ENCODE measurements at regions not wholly inside any gene's neighbourhood (a gene's known extent, or its start where the extent isn't known, plus 50 kb on each side); places are given as distances from the start of the nearest gene placed in this dataset.

DNA sequence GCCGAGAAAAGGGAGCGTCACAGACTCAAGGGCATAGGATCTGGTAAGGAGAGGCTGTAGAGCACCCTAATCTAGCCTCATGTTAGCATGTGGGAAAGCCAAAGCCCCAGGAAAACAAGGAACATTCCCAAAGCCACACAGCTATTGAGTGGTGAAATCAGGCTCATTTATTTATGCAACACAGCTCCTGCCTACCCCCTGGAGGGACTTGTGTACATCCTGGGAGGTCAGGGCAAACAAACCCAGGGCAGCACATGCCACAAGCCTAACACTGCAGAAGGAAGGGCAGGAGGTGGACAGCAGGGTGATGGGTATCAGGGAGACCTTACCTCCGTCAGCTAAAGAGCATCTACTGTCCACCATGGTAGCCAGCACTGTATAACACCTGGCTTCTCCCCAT is 283.5 kb downstream of the RPLP1 start:
- BruUV-seq (replicated peaks): no TSS peak
- Histone ChIP-seq H3K79me2 (ENCODE audit: insufficient read depth, low read depth, low read length) (no peaks in the 10 kb centered on the region), H3K9me2 (ENCODE audit: insufficient read depth, low read length) (no peaks in the 10 kb centered on the region), H3K27ac (ENCODE audit: low read depth, low read length, poor library complexity, severe bottlenecking) (no peak overlapping the region), H3K36me3 (ENCODE audit: insufficient read depth, low read length) (no peaks in the 10 kb centered on the region), H2AFZ (ENCODE audit: low read length) (no peak overlapping the region), H3K4me1 (ENCODE audit: insufficient read depth, low read length, poor library complexity, severe bottlenecking) (no peaks in the 10 kb centered on the region), H3K4me2 (ENCODE audit: low read length) (no peak overlapping the region), H3K4me3 (ENCODE audit: low read depth, low read length, poor library complexity, severe bottlenecking) (no peak overlapping the region), H4K20me1 (ENCODE audit: insufficient read depth, low read length) (no peaks in the 10 kb centered on the region), H3K9me3 (ENCODE audit: low read length) (no peaks in the 10 kb centered on the region)
- intact Hi-C loops (cut with micrococcal nuclease; ENCODE audit: unreplicated experiment): no loop called here
- ChIA-PET POLR2A (no interaction called here), CTCF (ENCODE audit: unreplicated experiment) (no interaction called here)
- TF ChIP-seq EZH2phosphoT487 (IDR thresholded peaks at IDR 0.05; ENCODE audit: borderline replicate concordance, low read depth, low read length): no peak
- TF ChIP-seq, protein P1, sequence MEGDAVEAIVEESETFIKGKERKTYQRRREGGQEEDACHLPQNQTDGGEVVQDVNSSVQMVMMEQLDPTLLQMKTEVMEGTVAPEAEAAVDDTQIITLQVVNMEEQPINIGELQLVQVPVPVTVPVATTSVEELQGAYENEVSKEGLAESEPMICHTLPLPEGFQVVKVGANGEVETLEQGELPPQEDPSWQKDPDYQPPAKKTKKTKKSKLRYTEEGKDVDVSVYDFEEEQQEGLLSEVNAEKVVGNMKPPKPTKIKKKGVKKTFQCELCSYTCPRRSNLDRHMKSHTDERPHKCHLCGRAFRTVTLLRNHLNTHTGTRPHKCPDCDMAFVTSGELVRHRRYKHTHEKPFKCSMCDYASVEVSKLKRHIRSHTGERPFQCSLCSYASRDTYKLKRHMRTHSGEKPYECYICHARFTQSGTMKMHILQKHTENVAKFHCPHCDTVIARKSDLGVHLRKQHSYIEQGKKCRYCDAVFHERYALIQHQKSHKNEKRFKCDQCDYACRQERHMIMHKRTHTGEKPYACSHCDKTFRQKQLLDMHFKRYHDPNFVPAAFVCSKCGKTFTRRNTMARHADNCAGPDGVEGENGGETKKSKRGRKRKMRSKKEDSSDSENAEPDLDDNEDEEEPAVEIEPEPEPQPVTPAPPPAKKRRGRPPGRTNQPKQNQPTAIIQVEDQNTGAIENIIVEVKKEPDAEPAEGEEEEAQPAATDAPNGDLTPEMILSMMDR (conservative IDR thresholded peaks at IDR 0.05; ENCODE audit: low read length): no peak
- DNase-seq (ENCODE audit: low spot score): no peak

DNA sequence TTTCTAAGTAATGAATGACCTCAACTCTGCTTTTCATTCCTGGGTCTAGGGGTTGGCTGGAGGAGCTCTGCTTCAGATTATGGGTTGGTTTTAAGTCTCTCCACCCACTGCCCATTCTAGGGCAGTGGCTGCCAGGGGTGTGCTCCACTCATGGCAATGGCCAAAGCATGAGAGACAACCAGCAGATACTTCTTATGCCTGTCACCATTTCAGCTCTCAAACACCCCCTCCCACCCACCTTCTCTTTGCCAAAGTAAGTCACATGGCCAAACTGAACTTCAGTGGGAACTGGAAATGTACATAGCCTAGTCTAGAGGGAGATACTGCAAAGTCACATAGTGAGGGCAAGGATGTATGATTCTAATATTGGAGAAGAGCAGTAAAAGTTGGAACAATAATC is 285.3 kb downstream of the RPLP1 start:
- H3K9me2 ChIP-seq (ENCODE audit: insufficient read depth, low read length): no peaks in the 10 kb centered on the region
- H3K27ac ChIP-seq (ENCODE audit: low read depth, low read length, poor library complexity, severe bottlenecking): no peak overlapping the region
- H4K20me1 ChIP-seq (ENCODE audit: insufficient read depth, low read length): no peaks in the 10 kb centered on the region
- no peaks in the 10 kb centered on the region for H3K79me2 ChIP-seq (ENCODE audit: insufficient read depth, low read depth, low read length)
- H3K4me1 ChIP-seq (ENCODE audit: insufficient read depth, low read length, poor library complexity, severe bottlenecking): no peaks in the 10 kb centered on the region
- H2AFZ ChIP-seq (ENCODE audit: low read length): no peak overlapping the region
- TF ChIP-seq, protein P1 (conservative IDR thresholded peaks at IDR 0.05; ENCODE audit: low read length): no peak
- TF ChIP-seq EZH2phosphoT487 (IDR thresholded peaks at IDR 0.05; ENCODE audit: borderline replicate concordance, low read depth, low read length): no peak
- BruUV-seq (replicated peaks): no TSS peak
- no peak for DNase-seq (ENCODE audit: low spot score)
- ChIA-PET POLR2A (no interaction called here), CTCF (ENCODE audit: unreplicated experiment) (no interaction called here)
- intact Hi-C loops (cut with micrococcal nuclease; ENCODE audit: unreplicated experiment): no loop called here
- no peaks in the 10 kb centered on the region for H3K36me3 ChIP-seq (ENCODE audit: insufficient read depth, low read length)
- no peaks in the 10 kb centered on the region for H3K9me3 ChIP-seq (ENCODE audit: low read length)
- no peak overlapping the region for H3K4me2 ChIP-seq (ENCODE audit: low read length)
- H3K4me3 ChIP-seq (ENCODE audit: low read depth, low read length, poor library complexity, severe bottlenecking): no peak overlapping the region

- intact Hi-C loops (cut with micrococcal nuclease; ENCODE audit: unreplicated experiment): loop anchor here (10.0 kb wide), 1 partner anchor 464 kb away; no protein-coding TSS in a partner anchor
- ChIA-PET CTCF (ENCODE audit: unreplicated experiment) (no interaction called here), POLR2A (no interaction called here)
- Histone ChIP-seq H3K9me2 (ENCODE audit: insufficient read depth, low read length) (no peaks in the 10 kb centered on the region), H2AFZ (ENCODE audit: low read length) (no peak overlapping the region), H3K9me3 (ENCODE audit: low read length) (no peaks in the 10 kb centered on the region), H4K20me1 (ENCODE audit: insufficient read depth, low read length) (no peaks in the 10 kb centered on the region), H3K4me1 (ENCODE audit: insufficient read depth, low read length, poor library complexity, severe bottlenecking) (peaks cover 17% of the 10 kb centered on the region), H3K4me2 (ENCODE audit: low read length) (no peak overlapping the region), H3K4me3 (ENCODE audit: low read depth, low read length, poor library complexity, severe bottlenecking) (no peak overlapping the region), H3K27ac (ENCODE audit: low read depth, low read length, poor library complexity, severe bottlenecking) (no peak overlapping the region), H3K36me3 (ENCODE audit: insufficient read depth, low read length) (no peaks in the 10 kb centered on the region), H3K79me2 (ENCODE audit: insufficient read depth, low read depth, low read length) (no peaks in the 10 kb centered on the region)
- DNase-seq (ENCODE audit: low spot score): no peak
- TF ChIP-seq, protein P1 (conservative IDR thresholded peaks at IDR 0.05; ENCODE audit: low read length): no peak
- TF ChIP-seq EZH2phosphoT487 (IDR thresholded peaks at IDR 0.05; ENCODE audit: borderline replicate concordance, low read depth, low read length): no peak
- BruUV-seq (replicated peaks): no TSS peak
Observed at GRCh38 chr15:69740684-69741083, 288.1 kb downstream of the RPLP1 start.
